ENCODE measurements at regions not wholly inside any gene's neighbourhood (a gene's known extent, or its start where the extent isn't known, plus 50 kb on each side); places are given as distances from the start of the nearest gene placed in this dataset.

DNA sequence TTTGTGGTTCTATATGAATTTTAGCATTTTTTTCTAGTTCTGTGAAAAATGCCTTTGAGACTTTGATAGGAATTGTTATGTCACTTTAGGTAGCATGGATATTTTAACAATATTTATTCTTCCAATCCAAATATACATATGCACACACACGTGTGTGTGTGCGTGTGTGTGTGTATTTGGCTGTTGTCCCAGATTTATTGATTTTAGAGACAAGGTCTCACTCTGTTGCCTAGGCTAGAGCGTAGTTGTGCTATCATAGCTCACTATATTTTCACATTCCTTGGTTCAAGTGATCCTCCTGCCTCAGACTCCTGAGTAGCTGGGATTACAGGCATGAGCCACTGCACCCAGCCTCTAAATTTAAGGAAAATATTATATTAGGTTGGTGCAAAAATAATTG lies 162.5 kb upstream of the TRIM24 start:
- Histone ChIP-seq H3K36me3 (no peaks in the 10 kb centered on the region), H3K27ac (no peak overlapping the region), H3K9me3 (no peaks in the 10 kb centered on the region), H3K27me3 (no peaks in the 10 kb centered on the region), H3K4me1 (no peaks in the 10 kb centered on the region), H3K4me3 (no peak overlapping the region)
- TF ChIP-seq, protein P1, sequence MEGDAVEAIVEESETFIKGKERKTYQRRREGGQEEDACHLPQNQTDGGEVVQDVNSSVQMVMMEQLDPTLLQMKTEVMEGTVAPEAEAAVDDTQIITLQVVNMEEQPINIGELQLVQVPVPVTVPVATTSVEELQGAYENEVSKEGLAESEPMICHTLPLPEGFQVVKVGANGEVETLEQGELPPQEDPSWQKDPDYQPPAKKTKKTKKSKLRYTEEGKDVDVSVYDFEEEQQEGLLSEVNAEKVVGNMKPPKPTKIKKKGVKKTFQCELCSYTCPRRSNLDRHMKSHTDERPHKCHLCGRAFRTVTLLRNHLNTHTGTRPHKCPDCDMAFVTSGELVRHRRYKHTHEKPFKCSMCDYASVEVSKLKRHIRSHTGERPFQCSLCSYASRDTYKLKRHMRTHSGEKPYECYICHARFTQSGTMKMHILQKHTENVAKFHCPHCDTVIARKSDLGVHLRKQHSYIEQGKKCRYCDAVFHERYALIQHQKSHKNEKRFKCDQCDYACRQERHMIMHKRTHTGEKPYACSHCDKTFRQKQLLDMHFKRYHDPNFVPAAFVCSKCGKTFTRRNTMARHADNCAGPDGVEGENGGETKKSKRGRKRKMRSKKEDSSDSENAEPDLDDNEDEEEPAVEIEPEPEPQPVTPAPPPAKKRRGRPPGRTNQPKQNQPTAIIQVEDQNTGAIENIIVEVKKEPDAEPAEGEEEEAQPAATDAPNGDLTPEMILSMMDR (IDR thresholded peaks at IDR 0.05) = no peak
- DNase-seq (ENCODE audit: low spot score) = no peak

DNA sequence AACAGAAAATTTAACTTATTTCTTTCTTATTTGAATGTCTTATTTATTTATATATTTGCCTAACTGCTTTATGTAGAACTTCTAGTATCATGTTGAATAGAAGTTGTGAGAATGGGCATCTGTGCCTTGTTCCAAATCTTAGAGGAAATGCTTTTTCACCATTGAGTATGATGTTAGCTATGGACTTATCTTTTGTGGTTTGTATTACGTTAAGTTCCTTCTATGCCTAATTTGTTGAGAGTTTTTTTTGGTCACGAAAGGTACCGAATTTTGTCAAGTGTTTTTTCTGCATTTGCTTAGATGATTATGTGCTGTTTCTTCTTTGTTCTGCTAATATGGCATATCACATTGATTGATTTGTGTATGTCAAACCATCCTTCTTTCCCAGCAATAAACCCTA lies 161.0 kb upstream of the TRIM24 start:
- Histone ChIP-seq H3K27me3 (no peaks in the 10 kb centered on the region), H3K4me1 (no peaks in the 10 kb centered on the region), H3K4me3 (no peak overlapping the region), H3K36me3 (no peaks in the 10 kb centered on the region), H3K27ac (no peak overlapping the region), H3K9me3 (no peaks in the 10 kb centered on the region)
- TF ChIP-seq, protein P1 (IDR thresholded peaks at IDR 0.05) = no peak
- no peak for DNase-seq (ENCODE audit: low spot score)

DNA sequence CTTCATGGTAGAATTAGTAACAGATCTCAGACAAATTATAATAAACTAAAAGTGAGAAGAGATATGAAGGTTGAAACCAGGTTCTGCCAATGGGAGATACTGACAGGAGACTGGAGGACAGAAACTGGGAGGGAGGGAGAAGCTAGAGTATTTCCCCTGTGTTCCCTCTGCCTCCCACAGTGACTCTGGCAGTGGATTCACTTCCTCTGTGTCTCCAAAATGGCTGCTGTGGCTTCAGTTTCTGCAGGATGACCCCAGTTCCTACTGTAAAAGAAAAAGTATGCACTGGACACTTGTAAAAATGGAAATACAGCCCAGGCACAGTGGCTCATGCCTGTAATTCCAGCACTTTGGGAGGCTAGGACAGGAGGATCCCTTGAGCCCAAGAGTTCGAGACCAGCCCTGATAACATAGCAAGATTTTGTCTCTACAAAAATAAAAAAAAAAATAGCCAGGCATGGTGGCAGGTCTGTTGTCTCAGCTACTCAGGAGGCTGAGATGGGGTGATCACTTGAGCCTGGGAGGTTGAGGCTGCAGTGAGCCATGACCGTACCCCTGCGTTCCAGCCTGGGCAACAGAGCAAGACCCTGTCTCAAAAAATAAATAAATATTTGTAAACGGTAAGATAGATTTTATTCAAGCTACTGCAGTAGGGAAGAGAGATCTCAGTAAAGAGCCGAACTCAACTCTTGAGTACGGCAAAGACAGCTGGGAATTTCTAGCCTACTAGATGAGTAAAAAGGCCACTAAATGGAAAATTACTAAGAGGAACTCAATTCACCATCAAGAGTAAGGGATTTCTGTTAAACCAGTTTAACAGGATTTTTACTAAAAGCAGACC lies 156.6 kb upstream of the TRIM24 start:
- peaks cover 0 to 5% of the 10 kb centered on the region in 2 donors for H3K9me3 ChIP-seq
- H3K27ac ChIP-seq = no peak overlapping the region
- no peak overlapping the region for H3K4me3 ChIP-seq
- DNase-seq (ENCODE audit: low spot score) = no peak
- TF ChIP-seq, protein P1 (IDR thresholded peaks at IDR 0.05) = no peak
- no peaks in the 10 kb centered on the region for H3K4me1 ChIP-seq
- no peaks in the 10 kb centered on the region for H3K36me3 ChIP-seq
- H3K27me3 ChIP-seq = no peaks in the 10 kb centered on the region

DNA sequence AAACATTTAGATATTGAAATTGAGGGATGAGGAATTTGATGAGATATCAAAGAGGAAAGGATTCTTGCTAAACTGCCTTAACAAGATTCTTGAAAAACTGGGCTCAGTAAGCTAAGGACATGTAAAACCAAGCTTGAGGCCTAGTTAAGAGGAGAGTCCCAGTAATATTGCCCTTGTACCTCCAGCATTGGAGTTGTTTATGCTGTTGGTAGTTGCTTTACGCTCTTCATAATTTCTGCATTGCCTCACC lies 156.1 kb upstream of the TRIM24 start:
- DNase-seq (ENCODE audit: low spot score) = no peak
- Histone ChIP-seq H3K27ac (no peak overlapping the region), H3K4me3 (no peak overlapping the region), H3K36me3 (no peaks in the 10 kb centered on the region), H3K27me3 (no peaks in the 10 kb centered on the region), H3K9me3 (peaks cover 0 to 5% of the 10 kb centered on the region in 2 donors), H3K4me1 (no peaks in the 10 kb centered on the region)
- TF ChIP-seq, protein P1 (IDR thresholded peaks at IDR 0.05) = no peak

DNA sequence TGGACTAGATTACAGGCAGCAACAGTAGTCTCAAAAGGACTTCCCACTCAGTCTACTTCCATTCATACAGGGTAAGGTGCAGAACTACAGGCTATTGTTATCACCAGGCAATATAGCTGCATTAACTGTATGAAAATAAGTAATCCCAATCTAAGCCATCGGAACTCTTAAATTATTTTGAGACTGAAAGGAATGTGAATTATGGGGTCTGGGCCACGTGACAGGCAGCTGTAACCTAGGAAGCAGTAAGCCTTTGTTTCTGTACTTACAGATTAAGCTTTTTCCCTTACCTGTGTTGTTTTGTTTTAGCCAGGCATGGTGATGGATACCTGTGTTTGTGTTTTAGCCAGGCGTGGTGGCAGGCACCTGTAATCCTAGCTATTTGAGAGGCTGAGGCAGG lies 152.4 kb upstream of the TRIM24 start:
- no peak overlapping the region for H3K27ac ChIP-seq
- no peaks in the 10 kb centered on the region for H3K36me3 ChIP-seq
- no peak overlapping the region for H3K4me3 ChIP-seq
- H3K27me3 ChIP-seq = no peaks in the 10 kb centered on the region
- H3K9me3 ChIP-seq = peaks cover 0 to 5% of the 10 kb centered on the region in 2 donors
- TF ChIP-seq, protein P1 (IDR thresholded peaks at IDR 0.05) = no peak
- DNase-seq (ENCODE audit: low spot score) = no peak
- no peaks in the 10 kb centered on the region for H3K4me1 ChIP-seq

DNA sequence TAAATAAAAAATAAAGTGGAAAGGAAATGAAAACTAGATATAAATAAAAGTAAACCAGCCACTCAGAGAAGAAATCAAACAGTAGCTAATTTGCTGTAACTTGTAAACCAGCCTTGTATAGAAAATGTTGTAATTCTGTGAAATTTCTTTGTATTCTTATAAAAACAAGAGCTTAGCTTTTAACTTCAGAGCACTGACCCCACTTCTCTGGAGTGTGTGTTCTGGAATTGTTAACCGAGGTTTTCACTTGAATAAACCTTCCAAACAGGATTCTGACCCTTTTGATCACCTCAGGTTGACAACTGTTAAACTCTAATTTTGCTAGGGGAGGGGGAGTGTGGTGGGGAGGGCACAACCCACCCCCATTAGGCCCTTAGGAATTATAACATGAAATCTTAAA lies 151.9 kb upstream of the TRIM24 start:
- H3K4me3 ChIP-seq = no peak overlapping the region
- H3K27me3 ChIP-seq = no peaks in the 10 kb centered on the region
- H3K9me3 ChIP-seq = peaks cover 0 to 5% of the 10 kb centered on the region in 2 donors
- no peaks in the 10 kb centered on the region for H3K36me3 ChIP-seq
- H3K4me1 ChIP-seq = no peaks in the 10 kb centered on the region
- TF ChIP-seq, protein P1 (IDR thresholded peaks at IDR 0.05) = no peak
- H3K27ac ChIP-seq = no peak overlapping the region
- no peak for DNase-seq (ENCODE audit: low spot score)
